Stimulated activated CD8-positive, alpha-beta memory T cell treated with anti-CD3 and anti-CD28 coated beads, Interleukin-15, amount 100 ng/mL, for 4 hours (primary cell): ENCODE measurements at regions not wholly inside any gene's neighbourhood (a gene's known extent, or its start where the extent isn't known, plus 50 kb on each side); places are given as distances from the start of the nearest gene placed in this dataset.
"Not testable (repeated sequence)": the region's sequence is repeated elsewhere in the genome, so short reads cannot be mapped to it uniquely, and the experiment has no call there.

Experiments
- DNase-seq, 2 donors: peaks; one replicate each; pipeline ENCODE4 v3.0.0-alpha.2; 2020; ENCODE audit warnings: low read depth in 2 of 2

GRCh38 chr2:146981921-146982320, 862.9 kb upstream of the ACVR2A start:
- DNase-seq = no peak

- DNase-seq = no peak
Measured at GRCh38 chr2:146979746-146980145, 865.1 kb upstream of the ACVR2A start.

GRCh38 chr2:146978577-146979555, 866.0 kb upstream of the ACVR2A start:
- no peak for DNase-seq

GRCh38 chr2:146970981-146971380, 873.8 kb upstream of the ACVR2A start:
- DNase-seq = not testable (repeated sequence)

GRCh38 chr2:146969703-146970102, 875.1 kb upstream of the ACVR2A start:
- not testable (repeated sequence) for DNase-seq

- DNase-seq = no peak
Measured at GRCh38 chr2:146964494-146964893, 880.3 kb upstream of the ACVR2A start.

GRCh38 chr2:146954544-146954943, 890.3 kb upstream of the ACVR2A start:
- no peak for DNase-seq

GRCh38 chr2:146952696-146953095, 892.1 kb upstream of the ACVR2A start:
- no peak for DNase-seq

GRCh38 chr2:146950911-146951310, 893.9 kb upstream of the ACVR2A start:
- no peak for DNase-seq

GRCh38 chr2:146950361-146950760, 894.5 kb upstream of the ACVR2A start:
- DNase-seq = no peak

GRCh38 chr2:146949400-146949799, 895.4 kb upstream of the ACVR2A start:
- no peak for DNase-seq

- no peak for DNase-seq
Measured at GRCh38 chr2:146944601-146945000, 900.2 kb upstream of the ACVR2A start.

GRCh38 chr2:146939991-146940685, 904.7 kb upstream of the ACVR2A start:
- DNase-seq = no peak

GRCh38 chr2:146934921-146935320, 909.9 kb upstream of the ACVR2A start:
- no peak for DNase-seq

GRCh38 chr2:146931109-146931508, 913.7 kb upstream of the ACVR2A start:
- no peak for DNase-seq

- no peak for DNase-seq
Measured at GRCh38 chr2:146927080-146927711, 917.6 kb upstream of the ACVR2A start.

GRCh38 chr2:146918280-146918679, 926.5 kb upstream of the ACVR2A start:
- DNase-seq = no peak

GRCh38 chr2:146917431-146918042, 927.3 kb upstream of the ACVR2A start:
- DNase-seq = no peak

GRCh38 chr2:146916914-146917313, 927.9 kb upstream of the ACVR2A start:
- no peak for DNase-seq

GRCh38 chr2:146913476-146913875, 931.4 kb upstream of the ACVR2A start:
- DNase-seq = no peak

GRCh38 chr2:146912536-146912935, 932.3 kb upstream of the ACVR2A start:
- DNase-seq = no peak

GRCh38 chr2:146908776-146909175, 936.1 kb upstream of the ACVR2A start:
- no peak for DNase-seq
